GM23338 (cell line): ENCODE measurements at regions not wholly inside any gene's neighbourhood (a gene's known extent, or its start where the extent isn't known, plus 50 kb on each side); places are given as distances from the start of the nearest gene placed in this dataset.

ENCODE experiments used
- ATAC-seq: fragments of 200-7000 bp; cut with Tn5 transposase; 3 replicates; pipeline ENCODE4 v1.9.1; 2020
- DNase-seq: peaks from one replicate; pipeline ENCODE4 v3.0.0-alpha.2; 2015; ENCODE audit warnings: low spot score
- H2AFZ ChIP-seq: fragments of 200-600 bp; sonication (generic); 2 replicates; pipeline ENCODE4 v1.8.0; 2016; ENCODE audit warnings: antibody characterized with exemption, mild to moderate bottlenecking, moderate library complexity
- H3F3A ChIP-seq: fragments of 200-600 bp; sonication (generic); replicated peaks from 2 replicates; pipeline ENCODE4 v1.8.0; 2017; ENCODE audit warnings: antibody characterized with exemption, mixed run types, low read depth
- H3K27ac ChIP-seq: fragments of 200-600 bp; sonication (generic); 2 replicates; pipeline ENCODE4 v1.6.1; 2016; ENCODE audit warnings: low read depth
- H3K27me3 ChIP-seq: fragments of 200-600 bp; sonication (generic); 2 replicates; pipeline ENCODE4 v1.8.0; 2016; ENCODE audit warnings: mild to moderate bottlenecking, mixed run types, moderate library complexity; ENCODE audit not compliant: insufficient read depth
- H3K36me3 ChIP-seq: fragments of 200-600 bp; sonication (generic); 2 replicates; pipeline ENCODE4 v1.8.0; 2016; ENCODE audit warnings: mild to moderate bottlenecking; ENCODE audit not compliant: insufficient read depth
- H3K4me1 ChIP-seq: fragments of 200-600 bp; sonication (generic); 2 replicates; pipeline ENCODE4 v1.8.0; 2016; ENCODE audit warnings: mild to moderate bottlenecking, moderate library complexity; ENCODE audit not compliant: insufficient read depth
- H3K4me2 ChIP-seq: fragments of 200-600 bp; sonication (generic); 2 replicates; pipeline ENCODE4 v1.7.1; 2017; ENCODE audit warnings: mixed run types
- H3K4me3 ChIP-seq: fragments of 200-600 bp; sonication (generic); 2 replicates; pipeline ENCODE4 v1.6.1; 2016; ENCODE audit warnings: mixed run types
- H3K79me2 ChIP-seq: fragments of 200-600 bp; sonication (generic); replicated peaks from 2 replicates; pipeline ENCODE4 v1.8.0; 2017; ENCODE audit warnings: mild to moderate bottlenecking; ENCODE audit not compliant: insufficient read depth
- H3K9me2 ChIP-seq: fragments of 200-600 bp; sonication (generic); 2 replicates; pipeline ENCODE4 v1.8.0; 2017; ENCODE audit not compliant: insufficient read depth
- H4K20me1 ChIP-seq: fragments of 200-600 bp; sonication (generic); replicated peaks from 2 replicates; pipeline ENCODE4 v1.8.0; 2017; ENCODE audit warnings: mild to moderate bottlenecking; ENCODE audit not compliant: insufficient read depth
- H3K27ac Mint-ChIP-seq: 2 replicates; pipeline ENCODE4 v1.8.0; 2020; ENCODE audit warnings: inconsistent platforms, mild to moderate bottlenecking, moderate library complexity, mixed read lengths
- H3K27me3 Mint-ChIP-seq: 3 replicates; pipeline ENCODE4 v1.8.0; 2022; ENCODE audit warnings: low read depth, mild to moderate bottlenecking, moderate library complexity, mixed read lengths, inconsistent platforms; ENCODE audit not compliant: insufficient read depth, poor library complexity
- H3K36me3 Mint-ChIP-seq: 3 replicates; pipeline ENCODE4 v1.8.0; 2021; ENCODE audit warnings: low read depth, mild to moderate bottlenecking, inconsistent platforms, moderate library complexity, mixed read lengths
- H3K4me1 Mint-ChIP-seq: 3 replicates; pipeline ENCODE4 v1.8.0; 2020; ENCODE audit warnings: mild to moderate bottlenecking, inconsistent platforms, mixed read lengths
- H3K4me3 Mint-ChIP-seq: 3 replicates; pipeline ENCODE4 v1.8.0; 2021; ENCODE audit warnings: moderate library complexity, mild to moderate bottlenecking, inconsistent platforms, mixed read lengths
- H3K9me3 Mint-ChIP-seq: 3 replicates; pipeline ENCODE4 v1.8.0; 2020; ENCODE audit warnings: moderate library complexity, mild to moderate bottlenecking, inconsistent platforms, mixed read lengths
- CREB1 ChIP-seq: fragments of 250-450 bp; sonication (Bioruptor Pico); IDR thresholded peaks from 2 replicates; pipeline ENCODE4 v1.5.0; 2020; ENCODE audit warnings: low read depth, mild to moderate bottlenecking, moderate library complexity
- EZH2phosphoT487 ChIP-seq: fragments of 200-600 bp; sonication (generic); IDR thresholded peaks from one replicate; pipeline ENCODE4 v1.8.1; 2018; ENCODE audit warnings: antibody characterized with exemption; ENCODE audit not compliant: unreplicated experiment
- JUNB ChIP-seq: IDR thresholded peaks from one replicate; pipeline ENCODE4 v1.6.1; 2016; ENCODE audit warnings: antibody characterized with exemption; ENCODE audit not compliant: unreplicated experiment
- POLR2AphosphoS5 ChIP-seq: IDR thresholded peaks from 2 replicates; pipeline ENCODE4 v1.6.1; 2016; ENCODE audit warnings: antibody characterized with exemption, low read depth
- ZNF331 ChIP-seq: fragments of 250-450 bp; sonication (Bioruptor Pico); IDR thresholded peaks from 2 replicates; pipeline ENCODE4 v1.5.0; 2020; ENCODE audit warnings: low read depth, mild to moderate bottlenecking, moderate library complexity
- ZNF462 ChIP-seq: fragments of 250-450 bp; sonication (Bioruptor Pico); IDR thresholded peaks from 2 replicates; pipeline ENCODE4 v1.5.0; 2020; ENCODE audit warnings: mild to moderate bottlenecking, moderate library complexity
- TF ChIP-seq, protein P1 (sequence below): IDR thresholded peaks from 2 replicates; pipeline ENCODE4 v1.6.1; 2016; ENCODE audit warnings: antibody characterized with exemption
- TF ChIP-seq, protein P2 (sequence below): IDR thresholded peaks from one replicate; pipeline ENCODE4 v1.6.1; 2018; ENCODE audit warnings: antibody characterized with exemption; ENCODE audit not compliant: unreplicated experiment

DNA sequence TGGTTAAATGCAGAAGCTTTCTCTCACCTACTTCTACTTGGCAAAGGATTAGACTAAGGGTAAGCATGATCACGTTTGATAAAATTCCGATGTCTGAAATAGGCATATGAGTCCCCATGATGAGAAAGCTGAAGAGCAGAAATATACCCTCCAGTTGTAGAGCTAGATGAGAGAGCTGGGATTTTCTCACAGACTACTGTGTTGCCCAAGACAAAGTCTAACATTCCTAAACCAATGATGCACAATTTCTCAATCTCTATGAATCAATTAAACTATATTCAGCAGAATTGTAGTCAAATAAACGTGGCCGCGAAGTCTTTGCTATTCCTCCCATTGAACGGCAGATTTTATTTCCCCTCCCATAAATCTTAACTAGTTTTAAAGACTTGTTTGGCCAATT lies 699.2 kb downstream of the KCNT2 start (continued):
- TF ChIP-seq ZNF462 (CRISPR knock-in tag) (no peak), ZNF331 (CRISPR knock-in tag) (no peak), POLR2AphosphoS5 (no peak), EZH2phosphoT487 (no peak)

- no peaks in the 10 kb centered on the region for H4K20me1 ChIP-seq
- TF ChIP-seq JUNB (no peak), CREB1 (CRISPR knock-in tag) (no peak), EZH2phosphoT487 (no peak), ZNF331 (CRISPR knock-in tag) (no peak), POLR2AphosphoS5 (no peak)
- TF ChIP-seq, protein P1, sequence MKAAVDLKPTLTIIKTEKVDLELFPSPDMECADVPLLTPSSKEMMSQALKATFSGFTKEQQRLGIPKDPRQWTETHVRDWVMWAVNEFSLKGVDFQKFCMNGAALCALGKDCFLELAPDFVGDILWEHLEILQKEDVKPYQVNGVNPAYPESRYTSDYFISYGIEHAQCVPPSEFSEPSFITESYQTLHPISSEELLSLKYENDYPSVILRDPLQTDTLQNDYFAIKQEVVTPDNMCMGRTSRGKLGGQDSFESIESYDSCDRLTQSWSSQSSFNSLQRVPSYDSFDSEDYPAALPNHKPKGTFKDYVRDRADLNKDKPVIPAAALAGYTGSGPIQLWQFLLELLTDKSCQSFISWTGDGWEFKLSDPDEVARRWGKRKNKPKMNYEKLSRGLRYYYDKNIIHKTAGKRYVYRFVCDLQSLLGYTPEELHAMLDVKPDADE = no peak
- TF ChIP-seq, protein P2, sequence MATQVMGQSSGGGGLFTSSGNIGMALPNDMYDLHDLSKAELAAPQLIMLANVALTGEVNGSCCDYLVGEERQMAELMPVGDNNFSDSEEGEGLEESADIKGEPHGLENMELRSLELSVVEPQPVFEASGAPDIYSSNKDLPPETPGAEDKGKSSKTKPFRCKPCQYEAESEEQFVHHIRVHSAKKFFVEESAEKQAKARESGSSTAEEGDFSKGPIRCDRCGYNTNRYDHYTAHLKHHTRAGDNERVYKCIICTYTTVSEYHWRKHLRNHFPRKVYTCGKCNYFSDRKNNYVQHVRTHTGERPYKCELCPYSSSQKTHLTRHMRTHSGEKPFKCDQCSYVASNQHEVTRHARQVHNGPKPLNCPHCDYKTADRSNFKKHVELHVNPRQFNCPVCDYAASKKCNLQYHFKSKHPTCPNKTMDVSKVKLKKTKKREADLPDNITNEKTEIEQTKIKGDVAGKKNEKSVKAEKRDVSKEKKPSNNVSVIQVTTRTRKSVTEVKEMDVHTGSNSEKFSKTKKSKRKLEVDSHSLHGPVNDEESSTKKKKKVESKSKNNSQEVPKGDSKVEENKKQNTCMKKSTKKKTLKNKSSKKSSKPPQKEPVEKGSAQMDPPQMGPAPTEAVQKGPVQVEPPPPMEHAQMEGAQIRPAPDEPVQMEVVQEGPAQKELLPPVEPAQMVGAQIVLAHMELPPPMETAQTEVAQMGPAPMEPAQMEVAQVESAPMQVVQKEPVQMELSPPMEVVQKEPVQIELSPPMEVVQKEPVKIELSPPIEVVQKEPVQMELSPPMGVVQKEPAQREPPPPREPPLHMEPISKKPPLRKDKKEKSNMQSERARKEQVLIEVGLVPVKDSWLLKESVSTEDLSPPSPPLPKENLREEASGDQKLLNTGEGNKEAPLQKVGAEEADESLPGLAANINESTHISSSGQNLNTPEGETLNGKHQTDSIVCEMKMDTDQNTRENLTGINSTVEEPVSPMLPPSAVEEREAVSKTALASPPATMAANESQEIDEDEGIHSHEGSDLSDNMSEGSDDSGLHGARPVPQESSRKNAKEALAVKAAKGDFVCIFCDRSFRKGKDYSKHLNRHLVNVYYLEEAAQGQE = no peak
These were observed 700.1 kb downstream of the KCNT2 start for GRCh38 chr1:195908121-195908520.

More at GRCh38 chr1:195908121-195908520, 700.1 kb downstream of the KCNT2 start:
- ATAC-seq (no peak), DNase-seq (no peak)
- H3K27me3 ChIP-seq = no peaks in the 10 kb centered on the region
- H3K4me3 ChIP-seq = no peak overlapping the region
- H3K4me1 ChIP-seq = no peaks in the 10 kb centered on the region
- Mint-ChIP-seq H3K4me3 (no peak overlapping the region), H3K9me3 (no peaks in the 10 kb centered on the region), H3K4me1 (no peaks in the 10 kb centered on the region), H3K27me3 (no peaks in the 10 kb centered on the region), H3K36me3 (no peaks in the 10 kb centered on the region), H3K27ac (no peak overlapping the region)
- H3K36me3 ChIP-seq = no peaks in the 10 kb centered on the region
- no peaks in the 10 kb centered on the region for H3K79me2 ChIP-seq
- no peak overlapping the region for H3K4me2 ChIP-seq
- H3K9me2 ChIP-seq = no peaks in the 10 kb centered on the region
- H3F3A ChIP-seq = no peaks in the 10 kb centered on the region
- H2AFZ ChIP-seq = no peak overlapping the region
- no peak overlapping the region for H3K27ac ChIP-seq
